DND-41 (cell line): ENCODE measurements at regions not wholly inside any gene's neighbourhood (a gene's known extent, or its start where the extent isn't known, plus 50 kb on each side); places are given as distances from the start of the nearest gene placed in this dataset.

Source experiments
- ATAC-seq: fragments of 200-7000 bp; cut with Tn5 transposase; 3 replicates; pipeline ENCODE4 v1.9.1; 2021; ENCODE audit warnings: low read depth; ENCODE audit not compliant: insufficient read depth
- DNase-seq: peaks from one replicate; pipeline ENCODE4 v3.0.0-alpha.2; 2020
- H2AFZ ChIP-seq: 2 replicates; pipeline ENCODE4 v1.6.0; 2012; ENCODE audit warnings: low read depth, low read length
- H3K27ac ChIP-seq: 2 replicates; pipeline ENCODE4 v1.5.1; 2012; ENCODE audit warnings: low read length, inconsistent platforms
- H3K27me3 ChIP-seq: fragments of 200-600 bp; sonication (generic); 2 replicates; pipeline ENCODE4 v1.6.0; 2012; ENCODE audit warnings: low read length, mild to moderate bottlenecking, inconsistent platforms; ENCODE audit not compliant: insufficient read depth, poor library complexity
- H3K36me3 ChIP-seq: 2 replicates; pipeline ENCODE4 v1.5.1; 2012; ENCODE audit warnings: low read length, inconsistent platforms; ENCODE audit not compliant: insufficient read depth
- H3K4me1 ChIP-seq: 2 replicates; pipeline ENCODE4 v1.5.1; 2012; ENCODE audit warnings: mild to moderate bottlenecking, low read length; ENCODE audit not compliant: insufficient read depth
- H3K4me2 ChIP-seq: 2 replicates; pipeline ENCODE4 v1.6.0; 2012; ENCODE audit warnings: mild to moderate bottlenecking, moderate library complexity, low read length, inconsistent platforms; ENCODE audit not compliant: insufficient read depth
- H3K4me3 ChIP-seq, 2 experiments: fragments of 200-600 bp in 1 of 2; shearing (Covaris generic) in 1 of 2; 2 replicates each; pipeline ENCODE4 v1.5.1; 2012 to 2016; ENCODE audit warnings: inconsistent platforms in 2 of 2, low read length in 2 of 2, mild to moderate bottlenecking in 2 of 2, low read depth in 1 of 2, moderate library complexity in 1 of 2
- H3K79me2 ChIP-seq: 2 replicates; pipeline ENCODE4 v1.6.0; 2012; ENCODE audit warnings: low read length, inconsistent platforms; ENCODE audit not compliant: insufficient read depth
- H3K9ac ChIP-seq: 2 replicates; pipeline ENCODE4 v1.6.0; 2012; ENCODE audit warnings: low read depth, mild to moderate bottlenecking, inconsistent platforms, low read length, moderate library complexity
- H3K9me3 ChIP-seq: 2 replicates; pipeline ENCODE4 v1.5.1; 2012; ENCODE audit warnings: low read length, moderate library complexity, mild to moderate bottlenecking, inconsistent platforms; ENCODE audit not compliant: insufficient read depth, severe bottlenecking
- H4K20me1 ChIP-seq: 2 replicates; pipeline ENCODE4 v1.6.0; 2012; ENCODE audit warnings: low read length; ENCODE audit not compliant: insufficient read depth
- CTCF ChIP-seq: IDR thresholded peaks from 2 replicates; pipeline ENCODE4 v1.5.1; 2012; ENCODE audit warnings: borderline replicate concordance, low read length, moderate library complexity, mild to moderate bottlenecking; ENCODE audit not compliant: poor library complexity, severe bottlenecking; ENCODE audit errors: extremely low read depth
- EZH2 ChIP-seq: IDR thresholded peaks from 3 replicates; pipeline ENCODE4 v1.6.1; 2012; ENCODE audit warnings: borderline replicate concordance, low read depth, mild to moderate bottlenecking, moderate library complexity, low read length, inconsistent platforms; ENCODE audit not compliant: severe bottlenecking

- Histone ChIP-seq H3K27ac (no peak overlapping the region), H3K4me3 (no peak overlapping the region), H2AFZ (no peak overlapping the region), H3K27me3 (no peaks in the 10 kb centered on the region), H3K9ac (no peak overlapping the region), H4K20me1 (no peaks in the 10 kb centered on the region), H3K36me3 (no peaks in the 10 kb centered on the region), H3K79me2 (no peaks in the 10 kb centered on the region), H3K4me1 (no peaks in the 10 kb centered on the region), H3K4me2 (no peak overlapping the region), H3K9me3 (no peaks in the 10 kb centered on the region)
- no peak for TF ChIP-seq EZH2
- no peak for TF ChIP-seq CTCF
- DNase-seq (no peak), ATAC-seq (no peak)
These were observed 155.6 kb downstream of the BTC start for GRCh38 chr4:74638689-74639088.

- H3K4me2 ChIP-seq, result no peak overlapping the region
- H3K4me3 ChIP-seq, result no peak overlapping the region
- no peak for TF ChIP-seq CTCF
- TF ChIP-seq EZH2, result no peak
- H3K27ac ChIP-seq, result no peak overlapping the region
- no peaks in the 10 kb centered on the region for H3K27me3 ChIP-seq
- H3K9me3 ChIP-seq, result no peaks in the 10 kb centered on the region
- no peaks in the 10 kb centered on the region for H3K79me2 ChIP-seq
- H3K4me1 ChIP-seq, result no peaks in the 10 kb centered on the region
- no peak overlapping the region for H3K9ac ChIP-seq
- no peaks in the 10 kb centered on the region for H3K36me3 ChIP-seq
- no peak for ATAC-seq
- H4K20me1 ChIP-seq, result no peaks in the 10 kb centered on the region
- DNase-seq, result no peak
- H2AFZ ChIP-seq, result no peak overlapping the region
These were observed 154.0 kb downstream of the BTC start for GRCh38 chr4:74640111-74640903.

- H3K79me2 ChIP-seq, result no peaks in the 10 kb centered on the region
- H4K20me1 ChIP-seq, result no peaks in the 10 kb centered on the region
- H3K9ac ChIP-seq, result no peak overlapping the region
- H3K4me3 ChIP-seq, result no peak overlapping the region
- H3K9me3 ChIP-seq, result no peaks in the 10 kb centered on the region
- H3K4me2 ChIP-seq, result no peak overlapping the region
- no peak overlapping the region for H2AFZ ChIP-seq
- H3K4me1 ChIP-seq, result no peaks in the 10 kb centered on the region
- DNase-seq, result no peak
- H3K36me3 ChIP-seq, result no peaks in the 10 kb centered on the region
- no peaks in the 10 kb centered on the region for H3K27me3 ChIP-seq
- no peak for TF ChIP-seq EZH2
- no peak for TF ChIP-seq CTCF
- ATAC-seq, result no peak
- no peak overlapping the region for H3K27ac ChIP-seq
These were observed 152.3 kb downstream of the BTC start for GRCh38 chr4:74642006-74642405.

- DNase-seq, result no peak
- Histone ChIP-seq H4K20me1 (no peaks in the 10 kb centered on the region), H3K4me1 (no peaks in the 10 kb centered on the region), H3K27ac (no peak overlapping the region), H3K79me2 (no peaks in the 10 kb centered on the region), H3K9me3 (no peaks in the 10 kb centered on the region), H3K9ac (no peak overlapping the region), H3K27me3 (no peaks in the 10 kb centered on the region), H2AFZ (no peak overlapping the region), H3K36me3 (no peaks in the 10 kb centered on the region), H3K4me3 (no peak overlapping the region), H3K4me2 (no peak overlapping the region)
- ATAC-seq, result no peak
- TF ChIP-seq EZH2 (no peak), CTCF (no peak)
These were observed 145.1 kb downstream of the BTC start for GRCh38 chr4:74649193-74649592.
